Liver (tissue), 8 donors: ENCODE measurements at regions not wholly inside any gene's neighbourhood (a gene's known extent, or its start where the extent isn't known, plus 50 kb on each side); places are given as distances from the start of the nearest gene placed in this dataset.

Experiments
- DNase-seq: peaks from one replicate; pipeline ENCODE4 v3.0.0-alpha.2; 2017; ENCODE audit warnings: low spot score
- H3K27ac ChIP-seq, 2 donors: one replicate each; pipeline ENCODE4 v1.7.0; 2013; ENCODE audit warnings: inconsistent platforms in 2 of 2, low read length in 2 of 2, control low read depth in 1 of 2, low read depth in 1 of 2, mild to moderate bottlenecking in 1 of 2
- H3K27me3 ChIP-seq, 4 donors: one replicate each; pipeline versions ENCODE4 v1.6.1 to v1.7.0; 2013; ENCODE audit warnings: low read length in 3 of 4, inconsistent platforms in 1 of 4, mild to moderate bottlenecking in 1 of 4, moderate library complexity in 1 of 4; ENCODE audit not compliant: control insufficient read depth in 4 of 4, insufficient read depth in 4 of 4
- H3K36me3 ChIP-seq, 4 donors: one replicate each; pipeline versions ENCODE4 v1.6.1 to v1.7.0; 2013; ENCODE audit warnings: low read length in 3 of 4, mild to moderate bottlenecking in 3 of 4, low read depth in 1 of 4, moderate library complexity in 1 of 4; ENCODE audit not compliant: control insufficient read depth in 4 of 4, insufficient read depth in 3 of 4
- H3K4me1 ChIP-seq, 4 donors: one replicate each; pipeline versions ENCODE4 v1.6.1 to v1.7.0; 2013; ENCODE audit warnings: low read length in 3 of 4, mild to moderate bottlenecking in 3 of 4, moderate library complexity in 1 of 4; ENCODE audit not compliant: control insufficient read depth in 4 of 4, insufficient read depth in 4 of 4
- H3K4me3 ChIP-seq, 3 donors: one replicate each; pipeline versions ENCODE4 v1.6.1 to v1.7.0; 2013; ENCODE audit warnings: low read length in 3 of 3, control low read depth in 1 of 3, low read depth in 1 of 3, mild to moderate bottlenecking in 1 of 3
- H3K9ac ChIP-seq, 2 donors: one replicate each; pipeline ENCODE4 v1.7.0; 2013; ENCODE audit warnings: low read length in 2 of 2, mild to moderate bottlenecking in 2 of 2, moderate library complexity in 2 of 2, control low read depth in 1 of 2, low read depth in 1 of 2
- H3K9me3 ChIP-seq, 4 donors: one replicate each; pipeline versions ENCODE4 v1.6.1 to v1.7.0; 2013; ENCODE audit warnings: low read length in 3 of 4; ENCODE audit not compliant: control insufficient read depth in 4 of 4
- EGR1 ChIP-seq, 2 donors: IDR thresholded peaks; 2 replicates each; pipeline ENCODE4 v1.6.1; 2016 to 2018; ENCODE audit warnings: antibody characterized with exemption in 2 of 2, low read depth in 2 of 2
- FOXA1 ChIP-seq: IDR thresholded peaks from 2 replicates; pipeline ENCODE4 v1.6.1; 2016; ENCODE audit warnings: antibody characterized with exemption
- FOXA2 ChIP-seq: IDR thresholded peaks from 2 replicates; pipeline ENCODE4 v1.6.1; 2016; ENCODE audit warnings: antibody characterized with exemption
- GABPA ChIP-seq, 2 donors: IDR thresholded peaks in 1 of 2; conservative IDR thresholded peaks in 1 of 2; 2 replicates each; pipeline ENCODE4 v1.6.1; 2016; ENCODE audit warnings: antibody characterized with exemption in 2 of 2, mild to moderate bottlenecking in 1 of 2, moderate library complexity in 1 of 2
- HNF4A ChIP-seq, 2 donors: conservative IDR thresholded peaks; 2 replicates each; pipeline ENCODE4 v1.6.1; 2016; ENCODE audit warnings: antibody characterized with exemption in 2 of 2, mild to moderate bottlenecking in 2 of 2
- HNF4G ChIP-seq: IDR thresholded peaks from 2 replicates; pipeline ENCODE4 v1.6.1; 2016; ENCODE audit warnings: antibody characterized with exemption
- JUND ChIP-seq, 2 donors: IDR thresholded peaks; 2 replicates each; pipeline ENCODE4 v1.6.1; 2016; ENCODE audit warnings: antibody characterized with exemption in 2 of 2
- NR2F2 ChIP-seq: IDR thresholded peaks from 2 replicates; pipeline ENCODE4 v1.6.1; 2016; ENCODE audit warnings: antibody characterized with exemption
- RAD21 ChIP-seq, 2 donors: IDR thresholded peaks; 2 replicates each; pipeline ENCODE4 v1.6.1; 2016; ENCODE audit warnings: antibody characterized with exemption in 2 of 2, mild to moderate bottlenecking in 2 of 2
- RXRA ChIP-seq, 2 donors: IDR thresholded peaks; 2 replicates each; pipeline ENCODE4 v1.6.1; 2017 to 2018; ENCODE audit warnings: antibody characterized with exemption in 2 of 2, mild to moderate bottlenecking in 1 of 2
- SP1 ChIP-seq: IDR thresholded peaks from 2 replicates; pipeline ENCODE4 v1.6.1; 2018; ENCODE audit warnings: antibody characterized with exemption, mild to moderate bottlenecking
- TAF1 ChIP-seq: conservative IDR thresholded peaks from 2 replicates; pipeline ENCODE4 v1.6.1; 2016; ENCODE audit warnings: antibody characterized with exemption, mild to moderate bottlenecking
- YY1 ChIP-seq: IDR thresholded peaks from 2 replicates; pipeline ENCODE4 v1.6.1; 2016; ENCODE audit warnings: antibody characterized with exemption, mild to moderate bottlenecking
- WGBS: extraction: QIAGEN DNeasy Blood & Tissue Kit; methylation state at CpG from one replicate; pipeline ENCODE4 v1.1.7; 2013; 5-methylcytosine and 5-hydroxymethylcytosine counted together
- TF ChIP-seq, protein P1 (sequence below): IDR thresholded peaks from 2 replicates; pipeline ENCODE4 v1.6.1; 2016; ENCODE audit warnings: antibody characterized with exemption
- TF ChIP-seq, protein P2 (sequence below): IDR thresholded peaks from 2 replicates; pipeline ENCODE4 v1.6.1; 2016; ENCODE audit warnings: antibody characterized with exemption
- TF ChIP-seq, protein P3 (sequence below): IDR thresholded peaks from 2 replicates; pipeline ENCODE4 v1.6.1; 2016; ENCODE audit warnings: antibody characterized with exemption
- TF ChIP-seq, protein P4 (sequence below): IDR thresholded peaks from 2 replicates; pipeline ENCODE4 v1.6.1; 2016; ENCODE audit warnings: antibody characterized with exemption, mild to moderate bottlenecking
- TF ChIP-seq, protein P5 (sequence below): fragments of 150-350 bp; IDR thresholded peaks from 2 replicates; pipeline ENCODE4 v1.5.1; 2017; ENCODE audit warnings: improper control_type of control experiment, low read depth, low read length; ENCODE audit not compliant: missing input control
- donor health status: healthy.
- donor health status: healthy.
- donor health status: healthy.
- donor health status: healthy.
- donor health status: healthy.

DNA sequence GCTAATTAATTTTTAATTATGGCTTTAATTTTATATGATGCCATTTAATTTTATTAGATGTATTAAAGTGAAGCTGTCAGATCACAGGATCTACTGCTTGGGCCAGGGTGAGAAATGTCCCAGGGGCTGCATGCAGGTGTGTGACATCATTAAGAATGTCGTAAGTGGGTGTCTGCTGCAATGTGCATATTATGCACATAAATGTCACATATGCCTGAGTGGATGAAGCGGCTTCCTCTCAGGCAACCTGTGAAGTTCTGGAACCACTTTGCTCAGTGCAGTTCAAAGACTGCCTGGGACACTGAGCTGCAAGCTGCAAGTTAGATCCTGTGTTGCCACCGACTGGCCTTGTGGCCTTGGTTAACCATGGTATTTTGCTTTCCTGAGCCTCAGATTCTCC is 355.0 kb downstream of the UQCRFS1 start:
- no peak for TF ChIP-seq RAD21 (IDR thresholded peaks at IDR 0.05)
- TF ChIP-seq NR2F2, result no peak
- TF ChIP-seq, protein P1, sequence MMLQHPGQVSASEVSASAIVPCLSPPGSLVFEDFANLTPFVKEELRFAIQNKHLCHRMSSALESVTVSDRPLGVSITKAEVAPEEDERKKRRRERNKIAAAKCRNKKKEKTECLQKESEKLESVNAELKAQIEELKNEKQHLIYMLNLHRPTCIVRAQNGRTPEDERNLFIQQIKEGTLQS, result no peak
- TF ChIP-seq, protein P2, sequence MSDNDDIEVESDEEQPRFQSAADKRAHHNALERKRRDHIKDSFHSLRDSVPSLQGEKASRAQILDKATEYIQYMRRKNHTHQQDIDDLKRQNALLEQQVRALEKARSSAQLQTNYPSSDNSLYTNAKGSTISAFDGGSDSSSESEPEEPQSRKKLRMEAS, result no peak
- TF ChIP-seq GABPA (IDR thresholded peaks at IDR 0.05 in 1 of 2, conservative IDR thresholded peaks at IDR 0.05 in 1 of 2), result no peak
- no peak for TF ChIP-seq TAF1
- no peak for TF ChIP-seq YY1
- TF ChIP-seq, protein P3, sequence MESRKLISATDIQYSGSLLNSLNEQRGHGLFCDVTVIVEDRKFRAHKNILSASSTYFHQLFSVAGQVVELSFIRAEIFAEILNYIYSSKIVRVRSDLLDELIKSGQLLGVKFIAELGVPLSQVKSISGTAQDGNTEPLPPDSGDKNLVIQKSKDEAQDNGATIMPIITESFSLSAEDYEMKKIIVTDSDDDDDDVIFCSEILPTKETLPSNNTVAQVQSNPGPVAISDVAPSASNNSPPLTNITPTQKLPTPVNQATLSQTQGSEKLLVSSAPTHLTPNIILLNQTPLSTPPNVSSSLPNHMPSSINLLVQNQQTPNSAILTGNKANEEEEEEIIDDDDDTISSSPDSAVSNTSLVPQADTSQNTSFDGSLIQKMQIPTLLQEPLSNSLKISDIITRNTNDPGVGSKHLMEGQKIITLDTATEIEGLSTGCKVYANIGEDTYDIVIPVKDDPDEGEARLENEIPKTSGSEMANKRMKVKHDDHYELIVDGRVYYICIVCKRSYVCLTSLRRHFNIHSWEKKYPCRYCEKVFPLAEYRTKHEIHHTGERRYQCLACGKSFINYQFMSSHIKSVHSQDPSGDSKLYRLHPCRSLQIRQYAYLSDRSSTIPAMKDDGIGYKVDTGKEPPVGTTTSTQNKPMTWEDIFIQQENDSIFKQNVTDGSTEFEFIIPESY, result no peak
- TF ChIP-seq, protein P4, sequence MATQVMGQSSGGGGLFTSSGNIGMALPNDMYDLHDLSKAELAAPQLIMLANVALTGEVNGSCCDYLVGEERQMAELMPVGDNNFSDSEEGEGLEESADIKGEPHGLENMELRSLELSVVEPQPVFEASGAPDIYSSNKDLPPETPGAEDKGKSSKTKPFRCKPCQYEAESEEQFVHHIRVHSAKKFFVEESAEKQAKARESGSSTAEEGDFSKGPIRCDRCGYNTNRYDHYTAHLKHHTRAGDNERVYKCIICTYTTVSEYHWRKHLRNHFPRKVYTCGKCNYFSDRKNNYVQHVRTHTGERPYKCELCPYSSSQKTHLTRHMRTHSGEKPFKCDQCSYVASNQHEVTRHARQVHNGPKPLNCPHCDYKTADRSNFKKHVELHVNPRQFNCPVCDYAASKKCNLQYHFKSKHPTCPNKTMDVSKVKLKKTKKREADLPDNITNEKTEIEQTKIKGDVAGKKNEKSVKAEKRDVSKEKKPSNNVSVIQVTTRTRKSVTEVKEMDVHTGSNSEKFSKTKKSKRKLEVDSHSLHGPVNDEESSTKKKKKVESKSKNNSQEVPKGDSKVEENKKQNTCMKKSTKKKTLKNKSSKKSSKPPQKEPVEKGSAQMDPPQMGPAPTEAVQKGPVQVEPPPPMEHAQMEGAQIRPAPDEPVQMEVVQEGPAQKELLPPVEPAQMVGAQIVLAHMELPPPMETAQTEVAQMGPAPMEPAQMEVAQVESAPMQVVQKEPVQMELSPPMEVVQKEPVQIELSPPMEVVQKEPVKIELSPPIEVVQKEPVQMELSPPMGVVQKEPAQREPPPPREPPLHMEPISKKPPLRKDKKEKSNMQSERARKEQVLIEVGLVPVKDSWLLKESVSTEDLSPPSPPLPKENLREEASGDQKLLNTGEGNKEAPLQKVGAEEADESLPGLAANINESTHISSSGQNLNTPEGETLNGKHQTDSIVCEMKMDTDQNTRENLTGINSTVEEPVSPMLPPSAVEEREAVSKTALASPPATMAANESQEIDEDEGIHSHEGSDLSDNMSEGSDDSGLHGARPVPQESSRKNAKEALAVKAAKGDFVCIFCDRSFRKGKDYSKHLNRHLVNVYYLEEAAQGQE, result no peak
- no peak for TF ChIP-seq RXRA (IDR thresholded peaks at IDR 0.05)
- no peak for TF ChIP-seq HNF4A (conservative IDR thresholded peaks at IDR 0.05)
- no peak for TF ChIP-seq HNF4G
- no peak for TF ChIP-seq EGR1 (IDR thresholded peaks at IDR 0.05; ENCODE audit: low read depth in 2 of 2)
- TF ChIP-seq JUND (IDR thresholded peaks at IDR 0.05), result no peak
- no peak for TF ChIP-seq FOXA2
- TF ChIP-seq, protein P5, sequence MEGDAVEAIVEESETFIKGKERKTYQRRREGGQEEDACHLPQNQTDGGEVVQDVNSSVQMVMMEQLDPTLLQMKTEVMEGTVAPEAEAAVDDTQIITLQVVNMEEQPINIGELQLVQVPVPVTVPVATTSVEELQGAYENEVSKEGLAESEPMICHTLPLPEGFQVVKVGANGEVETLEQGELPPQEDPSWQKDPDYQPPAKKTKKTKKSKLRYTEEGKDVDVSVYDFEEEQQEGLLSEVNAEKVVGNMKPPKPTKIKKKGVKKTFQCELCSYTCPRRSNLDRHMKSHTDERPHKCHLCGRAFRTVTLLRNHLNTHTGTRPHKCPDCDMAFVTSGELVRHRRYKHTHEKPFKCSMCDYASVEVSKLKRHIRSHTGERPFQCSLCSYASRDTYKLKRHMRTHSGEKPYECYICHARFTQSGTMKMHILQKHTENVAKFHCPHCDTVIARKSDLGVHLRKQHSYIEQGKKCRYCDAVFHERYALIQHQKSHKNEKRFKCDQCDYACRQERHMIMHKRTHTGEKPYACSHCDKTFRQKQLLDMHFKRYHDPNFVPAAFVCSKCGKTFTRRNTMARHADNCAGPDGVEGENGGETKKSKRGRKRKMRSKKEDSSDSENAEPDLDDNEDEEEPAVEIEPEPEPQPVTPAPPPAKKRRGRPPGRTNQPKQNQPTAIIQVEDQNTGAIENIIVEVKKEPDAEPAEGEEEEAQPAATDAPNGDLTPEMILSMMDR, result no peak
- TF ChIP-seq FOXA1, result no peak
- no peak for TF ChIP-seq SP1
- Histone ChIP-seq H3K9me3 (peaks cover 0 to 6% (median 3%) of the 10 kb centered on the region in 4 donors), H3K4me1 (no peaks in the 10 kb centered on the region), H3K9ac (no peak overlapping the region), H3K27ac (no peak overlapping the region), H3K36me3 (no peaks in the 10 kb centered on the region), H3K4me3 (no peak overlapping the region), H3K27me3 (peaks cover 0 to 5% (median 0%) of the 10 kb centered on the region in 4 donors)
- DNase-seq, result no peak
- WGBS, result 65% methylated on average over 3 of the region's 3 CpGs
